OCI-LY1 (cell line): ENCODE measurements at regions not wholly inside any gene's neighbourhood (a gene's known extent, or its start where the extent isn't known, plus 50 kb on each side); places are given as distances from the start of the nearest gene placed in this dataset.

Source experiments
- EZH2 ChIP-seq: fragments of 200-600 bp; sonication (generic), shearing (Covaris generic); IDR thresholded peaks from 2 replicates; pipeline ENCODE4 v1.8.0; 2017; ENCODE audit warnings: borderline replicate concordance, mixed run types, mild to moderate bottlenecking, antibody characterized with exemption, low read length, moderate library complexity, mixed read lengths
- TF ChIP-seq, protein P1 (sequence below): fragments of 200-600 bp; sonication (generic), shearing (Covaris generic); IDR thresholded peaks from 2 replicates; pipeline ENCODE4 v1.5.1; 2017; ENCODE audit warnings: mild to moderate bottlenecking, antibody characterized with exemption, low read length, moderate library complexity, mixed read lengths

GRCh38 chr14:65937960-65938316 lies 525.4 kb downstream of the FUT8 start:
- TF ChIP-seq, protein P1, sequence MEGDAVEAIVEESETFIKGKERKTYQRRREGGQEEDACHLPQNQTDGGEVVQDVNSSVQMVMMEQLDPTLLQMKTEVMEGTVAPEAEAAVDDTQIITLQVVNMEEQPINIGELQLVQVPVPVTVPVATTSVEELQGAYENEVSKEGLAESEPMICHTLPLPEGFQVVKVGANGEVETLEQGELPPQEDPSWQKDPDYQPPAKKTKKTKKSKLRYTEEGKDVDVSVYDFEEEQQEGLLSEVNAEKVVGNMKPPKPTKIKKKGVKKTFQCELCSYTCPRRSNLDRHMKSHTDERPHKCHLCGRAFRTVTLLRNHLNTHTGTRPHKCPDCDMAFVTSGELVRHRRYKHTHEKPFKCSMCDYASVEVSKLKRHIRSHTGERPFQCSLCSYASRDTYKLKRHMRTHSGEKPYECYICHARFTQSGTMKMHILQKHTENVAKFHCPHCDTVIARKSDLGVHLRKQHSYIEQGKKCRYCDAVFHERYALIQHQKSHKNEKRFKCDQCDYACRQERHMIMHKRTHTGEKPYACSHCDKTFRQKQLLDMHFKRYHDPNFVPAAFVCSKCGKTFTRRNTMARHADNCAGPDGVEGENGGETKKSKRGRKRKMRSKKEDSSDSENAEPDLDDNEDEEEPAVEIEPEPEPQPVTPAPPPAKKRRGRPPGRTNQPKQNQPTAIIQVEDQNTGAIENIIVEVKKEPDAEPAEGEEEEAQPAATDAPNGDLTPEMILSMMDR = no peak
- no peak for TF ChIP-seq EZH2
